Activated T-cell treated with anti-CD3 and anti-CD28 coated beads for 1 hour (primary cell): ENCODE measurements at regions not wholly inside any gene's neighbourhood (a gene's known extent, or its start where the extent isn't known, plus 50 kb on each side); places are given as distances from the start of the nearest gene placed in this dataset.

Source experiments
- DNase-seq: peaks from one replicate; pipeline ENCODE4 v3.0.0-alpha.2; 2020; ENCODE audit warnings: low read depth

GRCh38 chr2:221345516-221345915 is 226.6 kb downstream of the EPHA4 start:
- DNase-seq = no peak

GRCh38 chr2:221346411-221346810 is 225.7 kb downstream of the EPHA4 start:
- no peak for DNase-seq

GRCh38 chr2:221347471-221347870 is 224.6 kb downstream of the EPHA4 start:
- DNase-seq = no peak

- no peak for DNase-seq
Measured at GRCh38 chr2:221350616-221351015, 221.5 kb downstream of the EPHA4 start.

GRCh38 chr2:221353201-221353600 is 218.9 kb downstream of the EPHA4 start:
- DNase-seq = no peak

GRCh38 chr2:221360312-221360711 is 211.8 kb downstream of the EPHA4 start:
- no peak for DNase-seq

GRCh38 chr2:221360742-221361141 is 211.4 kb downstream of the EPHA4 start:
- DNase-seq = no peak

GRCh38 chr2:221361633-221362032 is 210.5 kb downstream of the EPHA4 start:
- no peak for DNase-seq

- no peak for DNase-seq
Measured at GRCh38 chr2:221364672-221365071, 207.4 kb downstream of the EPHA4 start.
